Thyroid gland (tissue), 4 donors: ENCODE measurements at regions not wholly inside any gene's neighbourhood (a gene's known extent, or its start where the extent isn't known, plus 50 kb on each side); places are given as distances from the start of the nearest gene placed in this dataset.

ENCODE experiments used
- POLR2A ChIP-seq, 2 donors: fragments of 450-650 bp; IDR thresholded peaks; one replicate each; pipeline ENCODE4 v1.6.1; 2017; ENCODE audit warnings: antibody characterized with exemption in 2 of 2, mild to moderate bottlenecking in 2 of 2, moderate library complexity in 1 of 2
- TF ChIP-seq, protein P1 (sequence below), 6 experiments: fragments of 200-600 bp in 3 of 6; fragments of 450-650 bp in 3 of 6; sonication (generic) in 3 of 6; IDR thresholded peaks; one replicate each; pipeline ENCODE4 v1.5.1; 2016 to 2019; ENCODE audit warnings: antibody characterized with exemption in 6 of 6, mild to moderate bottlenecking in 2 of 6, inconsistent platforms in 1 of 6, moderate library complexity in 1 of 6

- TF ChIP-seq, protein P1, sequence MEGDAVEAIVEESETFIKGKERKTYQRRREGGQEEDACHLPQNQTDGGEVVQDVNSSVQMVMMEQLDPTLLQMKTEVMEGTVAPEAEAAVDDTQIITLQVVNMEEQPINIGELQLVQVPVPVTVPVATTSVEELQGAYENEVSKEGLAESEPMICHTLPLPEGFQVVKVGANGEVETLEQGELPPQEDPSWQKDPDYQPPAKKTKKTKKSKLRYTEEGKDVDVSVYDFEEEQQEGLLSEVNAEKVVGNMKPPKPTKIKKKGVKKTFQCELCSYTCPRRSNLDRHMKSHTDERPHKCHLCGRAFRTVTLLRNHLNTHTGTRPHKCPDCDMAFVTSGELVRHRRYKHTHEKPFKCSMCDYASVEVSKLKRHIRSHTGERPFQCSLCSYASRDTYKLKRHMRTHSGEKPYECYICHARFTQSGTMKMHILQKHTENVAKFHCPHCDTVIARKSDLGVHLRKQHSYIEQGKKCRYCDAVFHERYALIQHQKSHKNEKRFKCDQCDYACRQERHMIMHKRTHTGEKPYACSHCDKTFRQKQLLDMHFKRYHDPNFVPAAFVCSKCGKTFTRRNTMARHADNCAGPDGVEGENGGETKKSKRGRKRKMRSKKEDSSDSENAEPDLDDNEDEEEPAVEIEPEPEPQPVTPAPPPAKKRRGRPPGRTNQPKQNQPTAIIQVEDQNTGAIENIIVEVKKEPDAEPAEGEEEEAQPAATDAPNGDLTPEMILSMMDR (IDR thresholded peaks at IDR 0.05) = no peak
- no peak for TF ChIP-seq POLR2A (IDR thresholded peaks at IDR 0.05)
Observed at GRCh38 chr6:19637010-19637409, 200.2 kb upstream of the ID4 start.
